ENCODE measurements at regions not wholly inside any gene's neighbourhood (a gene's known extent, or its start where the extent isn't known, plus 50 kb on each side); places are given as distances from the start of the nearest gene placed in this dataset.

- no peak for TF ChIP-seq CTCF (IDR thresholded peaks at IDR 0.05; ENCODE audit: poor library complexity)
- no peak for TF ChIP-seq EZH2 (IDR thresholded peaks at IDR 0.05; ENCODE audit: borderline replicate concordance)
Observed at GRCh38 chr12:115438314-115438713, 754.3 kb upstream of the TBX3 start.

Data from hepatocyte (in vitro differentiated cells).